MM.1S (cell line): ENCODE measurements at regions not wholly inside any gene's neighbourhood (a gene's known extent, or its start where the extent isn't known, plus 50 kb on each side); places are given as distances from the start of the nearest gene placed in this dataset.

Source experiments
- DNase-seq: peaks from one replicate; pipeline ENCODE4 v3.0.0-alpha.2; 2015
- H2AFZ ChIP-seq: fragments of 300-600 bp; sonication (generic); 2 replicates; pipeline ENCODE4 v1.6.0; 2016; ENCODE audit warnings: antibody characterized with exemption, low read length
- H3F3A ChIP-seq: fragments of 300-600 bp; sonication (generic); 2 replicates; pipeline ENCODE4 v1.6.1; 2016; ENCODE audit warnings: mild to moderate bottlenecking, antibody characterized with exemption, low read length, moderate library complexity, mixed read lengths; ENCODE audit not compliant: insufficient read depth
- H3K27ac ChIP-seq: fragments of 300-600 bp; sonication (generic); 2 replicates; pipeline ENCODE4 v1.5.1; 2016; ENCODE audit warnings: mild to moderate bottlenecking, low read length
- H3K27me3 ChIP-seq: fragments of 300-600 bp; sonication (generic); replicated peaks from 2 replicates; pipeline ENCODE4 v1.6.0; 2016; ENCODE audit warnings: low read length; ENCODE audit not compliant: insufficient read depth
- H3K36me3 ChIP-seq: fragments of 300-600 bp; sonication (generic); replicated peaks from 2 replicates; pipeline ENCODE4 v1.6.1; 2016; ENCODE audit warnings: mild to moderate bottlenecking, low read length, mixed read lengths; ENCODE audit not compliant: insufficient read depth
- H3K4me1 ChIP-seq: fragments of 300-600 bp; sonication (generic); 2 replicates; pipeline ENCODE4 v1.6.1; 2016; ENCODE audit warnings: low read length, mixed read lengths
- H3K4me2 ChIP-seq: fragments of 300-600 bp; sonication (generic); 2 replicates; pipeline ENCODE4 v1.6.0; 2016; ENCODE audit warnings: low read depth, low read length
- H3K4me3 ChIP-seq: fragments of 300-600 bp; sonication (generic); 2 replicates; pipeline ENCODE4 v1.5.1; 2016; ENCODE audit warnings: low read length, mixed read lengths
- H3K79me2 ChIP-seq: fragments of 300-600 bp; sonication (generic); 2 replicates; pipeline ENCODE4 v1.6.1; 2016; ENCODE audit warnings: mixed run types, low read length, mixed read lengths
- H3K9ac ChIP-seq: fragments of 300-600 bp; sonication (generic); 2 replicates; pipeline ENCODE4 v1.6.1; 2016; ENCODE audit warnings: low read length, mixed read lengths
- H3K9me2 ChIP-seq: fragments of 300-600 bp; sonication (generic); replicated peaks from 2 replicates; pipeline ENCODE4 v1.6.1; 2016; ENCODE audit warnings: mild to moderate bottlenecking, low read length, mixed read lengths; ENCODE audit not compliant: insufficient read depth
- H3K9me3 ChIP-seq: fragments of 300-600 bp; sonication (generic); replicated peaks from 2 replicates; pipeline ENCODE4 v1.6.1; 2016; ENCODE audit warnings: mild to moderate bottlenecking, low read length, mixed read lengths; ENCODE audit not compliant: insufficient read depth
- H4K20me1 ChIP-seq: fragments of 300-600 bp; sonication (generic); 2 replicates; pipeline ENCODE4 v1.6.1; 2016; ENCODE audit warnings: mild to moderate bottlenecking, low read length, moderate library complexity, mixed read lengths; ENCODE audit not compliant: insufficient read depth
- EZH2 ChIP-seq: fragments of 300-600 bp; sonication (generic); optimal IDR thresholded peaks from 2 replicates; pipeline ENCODE3; 2017; ENCODE audit warnings: low read depth, mild to moderate bottlenecking, antibody characterized with exemption, low read length, mixed read lengths
- EZH2phosphoT487 ChIP-seq: fragments of 300-600 bp; sonication (generic); IDR thresholded peaks from 2 replicates; pipeline ENCODE4 v1.6.1; 2018; ENCODE audit warnings: antibody characterized with exemption, low read length
- TF ChIP-seq, protein P1 (sequence below): fragments of 300-600 bp; sonication (generic); IDR thresholded peaks from 2 replicates; pipeline ENCODE4 v1.5.1; 2016; ENCODE audit warnings: antibody characterized with exemption, low read length, mixed read lengths

DNA sequence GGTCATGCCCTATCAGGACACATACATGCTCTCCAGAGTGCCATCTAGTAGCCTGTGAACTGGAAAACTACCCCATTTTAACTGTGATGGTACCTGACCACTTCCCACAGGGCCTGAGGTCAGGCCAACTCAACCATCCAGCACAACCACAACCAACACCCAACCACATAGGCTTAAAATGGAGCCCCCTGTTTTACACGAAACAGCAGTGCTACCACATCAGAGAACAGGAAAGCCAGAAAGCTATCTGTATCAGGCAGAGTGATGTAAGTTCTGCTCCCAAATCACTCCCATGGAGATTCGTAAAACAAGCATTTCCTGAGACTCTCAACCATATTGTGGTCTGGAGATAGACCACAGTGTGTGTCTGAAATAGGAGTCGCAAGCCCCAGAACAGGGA is 1017.3 kb upstream of the EPHA6 start:
- Histone ChIP-seq H3K4me2 (no peak overlapping the region), H3K9me3 (no peaks in the 10 kb centered on the region)
- TF ChIP-seq EZH2phosphoT487: no peak
- TF ChIP-seq, protein P1, sequence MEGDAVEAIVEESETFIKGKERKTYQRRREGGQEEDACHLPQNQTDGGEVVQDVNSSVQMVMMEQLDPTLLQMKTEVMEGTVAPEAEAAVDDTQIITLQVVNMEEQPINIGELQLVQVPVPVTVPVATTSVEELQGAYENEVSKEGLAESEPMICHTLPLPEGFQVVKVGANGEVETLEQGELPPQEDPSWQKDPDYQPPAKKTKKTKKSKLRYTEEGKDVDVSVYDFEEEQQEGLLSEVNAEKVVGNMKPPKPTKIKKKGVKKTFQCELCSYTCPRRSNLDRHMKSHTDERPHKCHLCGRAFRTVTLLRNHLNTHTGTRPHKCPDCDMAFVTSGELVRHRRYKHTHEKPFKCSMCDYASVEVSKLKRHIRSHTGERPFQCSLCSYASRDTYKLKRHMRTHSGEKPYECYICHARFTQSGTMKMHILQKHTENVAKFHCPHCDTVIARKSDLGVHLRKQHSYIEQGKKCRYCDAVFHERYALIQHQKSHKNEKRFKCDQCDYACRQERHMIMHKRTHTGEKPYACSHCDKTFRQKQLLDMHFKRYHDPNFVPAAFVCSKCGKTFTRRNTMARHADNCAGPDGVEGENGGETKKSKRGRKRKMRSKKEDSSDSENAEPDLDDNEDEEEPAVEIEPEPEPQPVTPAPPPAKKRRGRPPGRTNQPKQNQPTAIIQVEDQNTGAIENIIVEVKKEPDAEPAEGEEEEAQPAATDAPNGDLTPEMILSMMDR: no peak
- TF ChIP-seq EZH2: no peak

DNA sequence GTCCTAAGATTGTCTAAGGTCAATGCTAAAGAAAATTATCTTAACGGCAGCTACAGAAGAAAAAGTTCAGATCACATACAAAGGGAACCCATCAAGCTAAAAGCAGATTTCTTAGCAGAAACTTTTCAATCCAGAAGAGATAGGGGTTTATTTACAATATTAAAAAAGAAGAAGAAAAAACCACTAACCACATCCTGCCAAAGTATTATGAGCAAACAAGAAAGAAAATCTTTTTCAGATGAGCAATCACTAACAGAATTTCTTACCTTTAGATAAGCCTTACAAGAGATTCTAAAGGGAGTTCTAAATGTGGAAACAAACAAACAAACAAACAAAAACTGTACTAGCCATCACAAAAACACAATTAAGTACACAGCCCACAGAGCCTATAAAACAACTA is 1015.8 kb upstream of the EPHA6 start:
- no peak overlapping the region for H3K9ac ChIP-seq
- no peaks in the 10 kb centered on the region for H3K36me3 ChIP-seq
- no peaks in the 10 kb centered on the region for H3K9me3 ChIP-seq
- H3F3A ChIP-seq: no peaks in the 10 kb centered on the region
- DNase-seq: no peak
- H4K20me1 ChIP-seq: no peaks in the 10 kb centered on the region
- H3K4me2 ChIP-seq: no peak overlapping the region
- H2AFZ ChIP-seq: no peak overlapping the region
- H3K79me2 ChIP-seq: no peaks in the 10 kb centered on the region
- no peak overlapping the region for H3K27ac ChIP-seq
- no peaks in the 10 kb centered on the region for H3K27me3 ChIP-seq
- no peak overlapping the region for H3K4me3 ChIP-seq
- H3K9me2 ChIP-seq: no peaks in the 10 kb centered on the region
- no peaks in the 10 kb centered on the region for H3K4me1 ChIP-seq
- TF ChIP-seq EZH2phosphoT487: no peak

More for the DNA sequence above, 1017.3 kb upstream of the EPHA6 start:
- H3K27me3 ChIP-seq: no peaks in the 10 kb centered on the region
- H4K20me1 ChIP-seq: no peaks in the 10 kb centered on the region
- no peaks in the 10 kb centered on the region for H3K79me2 ChIP-seq
- no peak overlapping the region for H2AFZ ChIP-seq
- no peak overlapping the region for H3K27ac ChIP-seq
- no peak overlapping the region for H3K9ac ChIP-seq
- no peak overlapping the region for H3K4me3 ChIP-seq
- no peaks in the 10 kb centered on the region for H3K36me3 ChIP-seq
- H3K4me1 ChIP-seq: no peaks in the 10 kb centered on the region
- DNase-seq: no peak
- no peaks in the 10 kb centered on the region for H3K9me2 ChIP-seq
- no peaks in the 10 kb centered on the region for H3F3A ChIP-seq

DNA sequence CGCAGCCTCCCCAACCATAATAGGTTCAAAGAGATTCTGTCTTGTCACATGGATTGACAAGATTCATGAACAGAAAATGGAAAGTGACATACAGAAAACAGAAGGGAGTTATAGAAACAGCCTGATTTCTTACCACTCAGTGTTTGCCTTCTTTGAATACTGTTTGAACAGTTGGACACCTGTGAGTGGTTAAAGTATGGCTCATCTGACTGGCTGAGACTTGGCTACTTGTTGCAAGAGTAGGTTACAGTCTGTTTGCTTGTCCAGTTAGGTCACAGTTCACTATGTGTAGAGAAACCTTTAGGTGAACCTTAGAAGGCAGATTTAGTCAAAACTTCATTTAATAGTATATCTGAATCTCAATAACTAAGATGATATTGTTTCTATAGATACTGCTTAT is 1003.9 kb upstream of the EPHA6 start:
- DNase-seq: no peak
- no peak overlapping the region for H3K27ac ChIP-seq
- no peaks in the 10 kb centered on the region for H4K20me1 ChIP-seq
- no peaks in the 10 kb centered on the region for H3K79me2 ChIP-seq
- H3K4me2 ChIP-seq: no peak overlapping the region
- H3K9me2 ChIP-seq: no peaks in the 10 kb centered on the region
- no peak overlapping the region for H3K4me3 ChIP-seq
- no peak overlapping the region for H3K9ac ChIP-seq
- H3K4me1 ChIP-seq: no peaks in the 10 kb centered on the region
- no peaks in the 10 kb centered on the region for H3K9me3 ChIP-seq
- no peaks in the 10 kb centered on the region for H3K36me3 ChIP-seq
- H2AFZ ChIP-seq: no peak overlapping the region
- no peaks in the 10 kb centered on the region for H3K27me3 ChIP-seq
- no peak for TF ChIP-seq EZH2
- TF ChIP-seq, protein P1: no peak
- TF ChIP-seq EZH2phosphoT487: no peak
- H3F3A ChIP-seq: no peaks in the 10 kb centered on the region

DNA sequence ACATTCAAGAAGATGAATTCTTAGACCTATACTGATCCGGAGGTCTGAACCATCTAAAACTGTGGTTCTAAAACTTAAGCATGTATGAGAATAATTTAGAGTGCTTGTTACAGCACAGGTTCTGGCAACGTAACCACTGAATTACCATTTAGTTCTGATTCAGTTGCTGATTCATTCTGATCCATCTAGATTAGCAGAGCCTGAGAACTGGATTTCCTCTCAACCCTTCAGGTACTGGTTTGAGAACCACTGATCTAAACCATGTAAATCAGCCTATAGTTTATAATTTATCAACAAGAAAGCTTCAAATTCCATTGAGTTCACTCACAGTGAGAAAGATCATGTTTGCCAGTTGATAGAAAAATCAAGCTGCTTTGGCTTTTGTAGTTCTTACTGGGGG is 1001.1 kb upstream of the EPHA6 start:
- H3F3A ChIP-seq: no peaks in the 10 kb centered on the region
- no peaks in the 10 kb centered on the region for H3K79me2 ChIP-seq
- no peak for DNase-seq
- TF ChIP-seq, protein P1: no peak
- TF ChIP-seq EZH2phosphoT487: no peak
- no peak for TF ChIP-seq EZH2
- H3K27ac ChIP-seq: no peak overlapping the region
- H3K36me3 ChIP-seq: no peaks in the 10 kb centered on the region
- H3K4me2 ChIP-seq: no peak overlapping the region
- no peaks in the 10 kb centered on the region for H3K4me1 ChIP-seq
- no peaks in the 10 kb centered on the region for H3K27me3 ChIP-seq
- H2AFZ ChIP-seq: no peak overlapping the region
- no peaks in the 10 kb centered on the region for H3K9me2 ChIP-seq
- no peaks in the 10 kb centered on the region for H4K20me1 ChIP-seq
- H3K4me3 ChIP-seq: no peak overlapping the region
- H3K9ac ChIP-seq: no peak overlapping the region
- no peaks in the 10 kb centered on the region for H3K9me3 ChIP-seq
